Neural cell (in vitro differentiated cells): ENCODE measurements at regions not wholly inside any gene's neighbourhood (a gene's known extent, or its start where the extent isn't known, plus 50 kb on each side); places are given as distances from the start of the nearest gene placed in this dataset.

Source experiments
- H2AFZ ChIP-seq: fragments of 200-600, 300-800 bp; sonication (generic), shearing (Covaris generic); 2 replicates; pipeline ENCODE4 v1.6.0; 2014; ENCODE audit warnings: low read depth, mild to moderate bottlenecking, antibody characterized with exemption, low read length, moderate library complexity
- H3F3A ChIP-seq: fragments of 200-600 bp; shearing (Covaris generic); 2 replicates; pipeline ENCODE4 v1.6.1; 2016; ENCODE audit warnings: mild to moderate bottlenecking, moderate library complexity, mixed read lengths, antibody characterized with exemption, low read length; ENCODE audit not compliant: insufficient read depth, poor library complexity, severe bottlenecking
- H3K27ac ChIP-seq: fragments of 200-600, 300-800 bp; sonication (generic), shearing (Covaris generic); 2 replicates; pipeline ENCODE4 v1.5.1; 2014; ENCODE audit warnings: mild to moderate bottlenecking, low read length, moderate library complexity
- H3K27me3 ChIP-seq: fragments of 300-800, 200-600 bp; sonication (generic), shearing (Covaris generic); 2 replicates; pipeline ENCODE4 v1.6.0; 2014; ENCODE audit warnings: mild to moderate bottlenecking, low read depth, low read length, moderate library complexity; ENCODE audit not compliant: insufficient read depth
- H3K36me3 ChIP-seq: fragments of 300-800, 200-600 bp; sonication (generic), shearing (Covaris generic); 2 replicates; pipeline ENCODE4 v1.5.1; 2014; ENCODE audit warnings: mild to moderate bottlenecking, antibody characterized with exemption, low read length, moderate library complexity; ENCODE audit not compliant: insufficient read depth
- H3K4me2 ChIP-seq: fragments of 300-800, 200-600 bp; sonication (generic), shearing (Covaris generic); 2 replicates; pipeline ENCODE4 v1.6.0; 2014; ENCODE audit warnings: mild to moderate bottlenecking, low read length
- H3K4me3 ChIP-seq: fragments of 300-800, 200-600 bp; sonication (generic), shearing (Covaris generic); 2 replicates; pipeline ENCODE4 v1.5.1; 2014; ENCODE audit warnings: mild to moderate bottlenecking, low read length, moderate library complexity
- H3K79me2 ChIP-seq: fragments of 200-600 bp; shearing (Covaris generic); replicated peaks from 2 replicates; pipeline ENCODE4 v1.6.0; 2014; ENCODE audit warnings: mild to moderate bottlenecking, low read length, moderate library complexity; ENCODE audit not compliant: insufficient read depth
- H3K9ac ChIP-seq: fragments of 300-800, 200-600 bp; sonication (generic), shearing (Covaris generic); 2 replicates; pipeline ENCODE4 v1.6.1; 2016; ENCODE audit warnings: mild to moderate bottlenecking, low read length, mixed read lengths
- H3K9me2 ChIP-seq: fragments of 200-600 bp; shearing (Covaris generic); 2 replicates; pipeline ENCODE4 v1.6.1; 2016; ENCODE audit warnings: mild to moderate bottlenecking, low read length, mixed read lengths; ENCODE audit not compliant: insufficient read depth
- H3K9me3 ChIP-seq: fragments of 200-600, 300-800 bp; sonication (generic), shearing (Covaris generic); 2 replicates; pipeline ENCODE4 v1.6.1; 2016; ENCODE audit warnings: mild to moderate bottlenecking, mixed run types, low read length, moderate library complexity, mixed read lengths
- H4K20me1 ChIP-seq: fragments of 200-600 bp; shearing (Covaris generic); 2 replicates; pipeline ENCODE4 v1.6.1; 2016; ENCODE audit warnings: mild to moderate bottlenecking, mixed run types; ENCODE audit not compliant: insufficient read depth
- CTCF ChIP-seq: fragments of 450-650 bp; IDR thresholded peaks from 2 replicates; pipeline ENCODE4 v1.5.1; 2014; ENCODE audit warnings: antibody characterized with exemption, mild to moderate bottlenecking, moderate library complexity; ENCODE audit not compliant: poor library complexity, severe bottlenecking
- EP300 ChIP-seq: fragments of 450-650 bp; conservative IDR thresholded peaks from 2 replicates; pipeline ENCODE4 v1.6.1; 2014; ENCODE audit warnings: antibody characterized with exemption, mild to moderate bottlenecking, moderate library complexity; ENCODE audit not compliant: poor library complexity, severe bottlenecking
- EZH2 ChIP-seq: fragments of 200-600, 300-800 bp; shearing (Covaris generic), sonication (generic); IDR thresholded peaks from 2 replicates; pipeline ENCODE4 v1.6.1; 2014; ENCODE audit warnings: antibody characterized with exemption, low read length, borderline replicate concordance, mild to moderate bottlenecking; ENCODE audit not compliant: insufficient read depth, poor library complexity, severe bottlenecking
- MXI1 ChIP-seq: fragments of 450-650 bp; conservative IDR thresholded peaks from 2 replicates; pipeline ENCODE4 v1.6.1; 2014; ENCODE audit warnings: antibody characterized with exemption, mild to moderate bottlenecking; ENCODE audit not compliant: poor library complexity, severe bottlenecking
- POLR2AphosphoS5 ChIP-seq: IDR thresholded peaks from 2 replicates; pipeline ENCODE4 v1.6.1; 2012
- RAD21 ChIP-seq: fragments of 450-650 bp; conservative IDR thresholded peaks from 2 replicates; pipeline ENCODE4 v1.6.1; 2014; ENCODE audit warnings: antibody characterized with exemption, mild to moderate bottlenecking, moderate library complexity
- REST ChIP-seq: IDR thresholded peaks from 2 replicates; pipeline ENCODE4 v1.6.1; 2012; ENCODE audit warnings: borderline replicate concordance
- SMC3 ChIP-seq: fragments of 450-650 bp; conservative IDR thresholded peaks from 2 replicates; pipeline ENCODE4 v1.6.1; 2014; ENCODE audit warnings: antibody characterized with exemption, mild to moderate bottlenecking, moderate library complexity; ENCODE audit not compliant: poor library complexity
- TAF1 ChIP-seq: IDR thresholded peaks from 2 replicates; pipeline ENCODE4 v1.6.1; 2012; ENCODE audit warnings: low read depth

- no peaks in the 10 kb centered on the region for H3K9me2 ChIP-seq
- no peak overlapping the region for H3K4me2 ChIP-seq
- H3K79me2 ChIP-seq = no peaks in the 10 kb centered on the region
- H2AFZ ChIP-seq = no peak overlapping the region
- no peaks in the 10 kb centered on the region for H3K27me3 ChIP-seq
- H3K27ac ChIP-seq = no peak overlapping the region
- H3K9me3 ChIP-seq = no peaks in the 10 kb centered on the region
- no peaks in the 10 kb centered on the region for H4K20me1 ChIP-seq
- no peak overlapping the region for H3K4me3 ChIP-seq
- no peaks in the 10 kb centered on the region for H3K36me3 ChIP-seq
- no peak overlapping the region for H3K9ac ChIP-seq
- TF ChIP-seq TAF1 (no peak), POLR2AphosphoS5 (no peak), REST (no peak), MXI1 (no peak), SMC3 (no peak), CTCF (no peak), EP300 (no peak), RAD21 (no peak), EZH2 (no peak)
- no peaks in the 10 kb centered on the region for H3F3A ChIP-seq
Observed at GRCh38 chr1:106908689-106909088, 147.8 kb upstream of the PRMT6 start.

- no peak overlapping the region for H3K9ac ChIP-seq
- no peak overlapping the region for H2AFZ ChIP-seq
- no peak overlapping the region for H3K27ac ChIP-seq
- H3K36me3 ChIP-seq = no peaks in the 10 kb centered on the region
- no peaks in the 10 kb centered on the region for H3K9me2 ChIP-seq
- no peaks in the 10 kb centered on the region for H3F3A ChIP-seq
- no peaks in the 10 kb centered on the region for H3K79me2 ChIP-seq
- no peaks in the 10 kb centered on the region for H3K27me3 ChIP-seq
- no peak for TF ChIP-seq MXI1
- no peak for TF ChIP-seq TAF1
- no peak for TF ChIP-seq SMC3
- TF ChIP-seq EZH2 = no peak
- TF ChIP-seq RAD21 = no peak
- no peak for TF ChIP-seq CTCF
- H3K4me3 ChIP-seq = no peak overlapping the region
- no peaks in the 10 kb centered on the region for H3K9me3 ChIP-seq
- no peaks in the 10 kb centered on the region for H4K20me1 ChIP-seq
- H3K4me2 ChIP-seq = no peak overlapping the region
Observed at GRCh38 chr1:106910798-106911197, 145.7 kb upstream of the PRMT6 start.
